ENCODE measurements at regions not wholly inside any gene's neighbourhood (a gene's known extent, or its start where the extent isn't known, plus 50 kb on each side); places are given as distances from the start of the nearest gene placed in this dataset.

- Histone ChIP-seq H2AK9ac (replicated peaks; ENCODE audit: low read depth, low read length, poor library complexity) (no peak overlapping the region), H2BK120ac (ENCODE audit: low read depth, low read length) (peak overlapping the region; percentile 41; the same call in 1 of the 2 replicates), H3K4me2 (ENCODE audit: low read depth, low read length) (peak overlapping the region; percentile 73), H2AK5ac (ENCODE audit: low read depth, low read length) (peak overlapping the region; percentile 76), H3K27me3 (ENCODE audit: control insufficient read depth, insufficient read depth, low read length) (no peaks in the 10 kb centered on the region), H2AFZ (replicated peaks; ENCODE audit: low read length, poor library complexity) (peak overlapping the region; percentile 84), H3K18ac (ENCODE audit: low read depth, low read length) (peak overlapping the region; percentile 38), H3K36me3 (ENCODE audit: control insufficient read depth, insufficient read depth, low read length) (no peaks in the 10 kb centered on the region), H3K9me3 (ENCODE audit: control insufficient read depth, insufficient read depth, low read length) (no peaks in the 10 kb centered on the region), H3K56ac (ENCODE audit: extremely low read depth, insufficient read depth, low read length) (no peak overlapping the region), H3K79me1 (ENCODE audit: low read depth in 1 of 2, low read length in 2 of 2) (no peaks in the 10 kb centered on the region), H2BK20ac (ENCODE audit: low read depth, low read length) (no peak overlapping the region), H3K4ac (ENCODE audit: low read depth, low read length) (peak overlapping the region; percentile 73), H2BK15ac (ENCODE audit: low read depth, low read length) (peak overlapping the region; percentile 49; the same call in 1 of the 3 replicates), H2BK5ac (ENCODE audit: low read depth, low read length, poor library complexity, severe bottlenecking) (no peak overlapping the region), H3K9me1 (ENCODE audit: insufficient read depth, low read length) (no peaks in the 10 kb centered on the region), H3K9ac (ENCODE audit: low read depth, low read length) (peak overlapping the region; percentile 32; the same call in 1 of the 2 replicates), H3K4me1 (ENCODE audit: control insufficient read depth, insufficient read depth, low read length) (peaks cover 19% of the 10 kb centered on the region), H4K91ac (ENCODE audit: insufficient read depth, low read depth, low read length) (peak overlapping the region; percentile 81; the same call in 1 of the 2 replicates), H3K14ac (replicated peaks; ENCODE audit: low read depth, low read length) (0 out of 2 replicates have a peak overlapping the region, but pooled peaks have one; percentile 12), H4K20me1 (ENCODE audit: insufficient read depth, low read length) (no peaks in the 10 kb centered on the region), H3K4me3 (ENCODE audit: insufficient read depth, low read depth, low read length) (no peak overlapping the region), H4K5ac (ENCODE audit: low read depth, low read length) (peak overlapping the region; percentile 51), H3K27ac (ENCODE audit: insufficient read depth, low read length) (peak overlapping the region; percentile 33; the same call in 1 of the 2 replicates), H4K8ac (ENCODE audit: low read depth in 2 of 2, low read length in 2 of 2) (peak overlapping the region; percentile 88 to 89), H3K23ac (ENCODE audit: low read depth, low read length) (no peak overlapping the region)
- no peak for TF ChIP-seq CTCF (conservative IDR thresholded peaks at IDR 0.05; ENCODE audit: low read depth, low read length)
- no peak for TF ChIP-seq USF2 (IDR thresholded peaks at IDR 0.05; ENCODE audit: low read depth, low read length)
- no peak for TF ChIP-seq FOS (IDR thresholded peaks at IDR 0.05; ENCODE audit: low read depth, low read length)
- TF ChIP-seq RCOR1 (IDR thresholded peaks at IDR 0.05; ENCODE audit: insufficient replicate concordance, low read length) = no peak
- TF ChIP-seq CEBPB (IDR thresholded peaks at IDR 0.05; ENCODE audit: low read depth, low read length) = peak; percentile 68
- no peak for TF ChIP-seq NFE2L2 (IDR thresholded peaks at IDR 0.05; ENCODE audit: low read depth, low read length)
- dilution Hi-C loops (cut with HindIII; ENCODE audit: low sequenced_read_pairs, unreplicated experiment) = no loop called here
- BruUV-seq (replicated peaks) = no TSS peak
- ATAC-seq (ENCODE audit: low read depth) (no peak), DNase-seq (peak; percentile 58)
- ChIA-PET POLR2A (ENCODE audit: unreplicated experiment) (no interaction called here), CTCF (no interaction called here)
- in situ Hi-C loops (cut with MboI; ENCODE audit: low sequenced_read_pairs) = no loop called here
- WGBS, 2 experiments (ENCODE audit: extremely low coverage in 2 of 2, insufficient read length in 1 of 2) = 59% methylated on average over 7 of the region's 11 CpGs; no CpG with 5 or more reads in 1 of the 2 experiments
- intact Hi-C loops (cut with micrococcal nuclease) = no loop called here
These were observed 124.2 kb upstream of the ZNF516 start for GRCh38 chr18:76619261-76619620.

Data from IMR-90 (cell line).